OCI-LY1 (cell line): ENCODE measurements at regions not wholly inside any gene's neighbourhood (a gene's known extent, or its start where the extent isn't known, plus 50 kb on each side); places are given as distances from the start of the nearest gene placed in this dataset.

Source experiments
- CTCF ChIP-seq: fragments of 200-600 bp; sonication (generic), shearing (Covaris generic); IDR thresholded peaks from 2 replicates; pipeline ENCODE4 v1.5.1; 2017; ENCODE audit warnings: mild to moderate bottlenecking, antibody characterized with exemption, low read length, moderate library complexity, mixed read lengths
- EZH2 ChIP-seq: fragments of 200-600 bp; sonication (generic), shearing (Covaris generic); IDR thresholded peaks from 2 replicates; pipeline ENCODE4 v1.8.0; 2017; ENCODE audit warnings: borderline replicate concordance, mixed run types, mild to moderate bottlenecking, antibody characterized with exemption, low read length, moderate library complexity, mixed read lengths

GRCh38 chr16:80273635-80274538 lies 266.9 kb upstream of the DYNLRB2 start:
- TF ChIP-seq CTCF (no peak), EZH2 (no peak)
